Lung (tissue), 11 donors: ENCODE measurements at regions not wholly inside any gene's neighbourhood (a gene's known extent, or its start where the extent isn't known, plus 50 kb on each side); places are given as distances from the start of the nearest gene placed in this dataset.

Source experiments
- ATAC-seq: fragments of 200-7000 bp; cut with Tn5 transposase; one replicate; pipeline ENCODE4 v1.9.1; 2020; ENCODE audit warnings: moderate number of reproducible peaks; ENCODE audit not compliant: insufficient read depth, low FRiP score
- DNase-seq, 3 donors: peaks; one replicate each; pipeline ENCODE4 v3.0.0-alpha.2; 2013 to 2017
- H3K27ac ChIP-seq, 2 donors: one replicate each; pipeline ENCODE4 v1.5.1; 2013; ENCODE audit warnings: mild to moderate bottlenecking in 2 of 2, moderate library complexity in 2 of 2, control low read depth in 1 of 2, inconsistent platforms in 1 of 2, low read depth in 1 of 2, low read length in 1 of 2
- H3K27me3 ChIP-seq, 3 donors: one replicate each; pipeline ENCODE4 v1.5.1; 2013; ENCODE audit warnings: low read length in 2 of 3; ENCODE audit not compliant: control insufficient read depth in 3 of 3, insufficient read depth in 3 of 3
- H3K36me3 ChIP-seq, 4 donors: one replicate each; pipeline ENCODE4 v1.5.1; 2013; ENCODE audit warnings: low read length in 4 of 4, mild to moderate bottlenecking in 1 of 4, moderate library complexity in 1 of 4; ENCODE audit not compliant: control insufficient read depth in 4 of 4, insufficient read depth in 4 of 4
- H3K4me1 ChIP-seq, 5 donors: one replicate each; pipeline ENCODE4 v1.5.1; 2013; ENCODE audit warnings: low read length in 5 of 5, mild to moderate bottlenecking in 2 of 5, moderate library complexity in 1 of 5; ENCODE audit not compliant: control insufficient read depth in 5 of 5, insufficient read depth in 5 of 5
- H3K4me3 ChIP-seq: one replicate; pipeline ENCODE4 v1.5.1; 2013; ENCODE audit warnings: mild to moderate bottlenecking, control low read depth, moderate library complexity
- H3K9ac ChIP-seq, 2 donors: one replicate each; pipeline ENCODE4 v1.5.1; 2013; ENCODE audit warnings: low read length in 2 of 2, control low read depth in 1 of 2; ENCODE audit not compliant: insufficient read depth in 1 of 2
- H3K9me3 ChIP-seq, 4 donors: one replicate each; pipeline ENCODE4 v1.5.1; 2013; ENCODE audit warnings: low read length in 3 of 4, mild to moderate bottlenecking in 1 of 4, moderate library complexity in 1 of 4; ENCODE audit not compliant: control insufficient read depth in 4 of 4, insufficient read depth in 3 of 4
- CTCF ChIP-seq: IDR thresholded peaks from 2 replicates; pipeline ENCODE4 v1.5.1; 2012; ENCODE audit warnings: mild to moderate bottlenecking; ENCODE audit errors: control extremely low read depth, extremely low read depth
- WGBS, 2 donors: extraction: QIAGEN DNeasy Blood & Tissue Kit; methylation state at CpG; one replicate each; pipeline ENCODE4 v1.1.7; 2013; 5-methylcytosine and 5-hydroxymethylcytosine counted together
- donor health status: control.
- donor health status: control.
- donor health status: Bipolar disorder and iron deficiency.
- donor health status: healthy.
- donor health status: DM: yes; HTN: yes; CAD: no.

GRCh38 chr6:121657972-121658371 is 222.5 kb downstream of the GJA1 start:
- no peaks in the 10 kb centered on the region for H3K27me3 ChIP-seq
- H3K4me1 ChIP-seq = peaks cover 0 to 5% (median 0%) of the 10 kb centered on the region in 5 donors
- no peaks in the 10 kb centered on the region for H3K9me3 ChIP-seq
- no peak overlapping the region for H3K27ac ChIP-seq
- ATAC-seq (no peak), DNase-seq (no peak)
- H3K36me3 ChIP-seq = no peaks in the 10 kb centered on the region
- no peak overlapping the region for H3K9ac ChIP-seq
- TF ChIP-seq CTCF = no peak
- H3K4me3 ChIP-seq = no peak overlapping the region

- Histone ChIP-seq H3K4me3 (no peak overlapping the region), H3K27me3 (no peaks in the 10 kb centered on the region), H3K36me3 (no peaks in the 10 kb centered on the region), H3K27ac (no peak overlapping the region), H3K9ac (no peak overlapping the region), H3K4me1 (no peaks in the 10 kb centered on the region), H3K9me3 (no peaks in the 10 kb centered on the region)
- ATAC-seq (no peak), DNase-seq (no peak)
- 90 to 93% methylated on average over 3 of the region's 3 CpGs for WGBS, 2 donors
- TF ChIP-seq CTCF = no peak
Measured at GRCh38 chr6:121660277-121660676, 224.8 kb downstream of the GJA1 start.

GRCh38 chr6:121663292-121663810 is 227.9 kb downstream of the GJA1 start:
- no peaks in the 10 kb centered on the region for H3K36me3 ChIP-seq
- peaks cover 0 to 5% (median 0%) of the 10 kb centered on the region in 5 donors for H3K4me1 ChIP-seq
- no peak overlapping the region for H3K4me3 ChIP-seq
- no peak for TF ChIP-seq CTCF
- no peaks in the 10 kb centered on the region for H3K9me3 ChIP-seq
- no peaks in the 10 kb centered on the region for H3K27me3 ChIP-seq
- H3K27ac ChIP-seq = no peak overlapping the region
- no peak overlapping the region for H3K9ac ChIP-seq
- DNase-seq (no peak), ATAC-seq (no peak)

- Histone ChIP-seq H3K4me1 (peaks cover 0 to 5% (median 0%) of the 10 kb centered on the region in 5 donors), H3K36me3 (no peaks in the 10 kb centered on the region), H3K4me3 (no peak overlapping the region), H3K9me3 (no peaks in the 10 kb centered on the region), H3K27ac (no peak overlapping the region), H3K9ac (no peak overlapping the region), H3K27me3 (no peaks in the 10 kb centered on the region)
- no peak for TF ChIP-seq CTCF
- DNase-seq (no peak), ATAC-seq (no peak)
- 93 to 97% methylated on average over 1 of the region's 1 CpG for WGBS, 2 donors
Measured at GRCh38 chr6:121664158-121664557, 228.7 kb downstream of the GJA1 start.
